HEK293T (cell line): ENCODE measurements at regions not wholly inside any gene's neighbourhood (a gene's known extent, or its start where the extent isn't known, plus 50 kb on each side); places are given as distances from the start of the nearest gene placed in this dataset.

Experiments
- BHLHE40 ChIP-seq: fragments of 450-650 bp; IDR thresholded peaks from 2 replicates; pipeline ENCODE4 v1.6.1; 2016; ENCODE audit warnings: mild to moderate bottlenecking, moderate library complexity, borderline replicate concordance
- ELF4 ChIP-seq: fragments of 450-650 bp; IDR thresholded peaks from 2 replicates; pipeline ENCODE4 v1.6.1; 2017; ENCODE audit warnings: antibody characterized with exemption
- FOXK2 ChIP-seq: fragments of 450-650 bp; IDR thresholded peaks from 2 replicates; pipeline ENCODE4 v1.6.1; 2016; ENCODE audit warnings: mild to moderate bottlenecking
- FOXM1 ChIP-seq: fragments of 450-650 bp; IDR thresholded peaks from 2 replicates; pipeline ENCODE4 v1.6.1; 2017; ENCODE audit warnings: mild to moderate bottlenecking, borderline replicate concordance
- NFRKB ChIP-seq: fragments of 450-650 bp; IDR thresholded peaks from 2 replicates; pipeline ENCODE4 v1.6.1; 2016; ENCODE audit warnings: mild to moderate bottlenecking, moderate library complexity
- SP1 ChIP-seq: fragments of 450-650 bp; IDR thresholded peaks from 2 replicates; pipeline ENCODE4 v1.6.1; 2017
- SUZ12 ChIP-seq: fragments of 450-650 bp; IDR thresholded peaks from 2 replicates; pipeline ENCODE4 v1.6.1; 2016; ENCODE audit warnings: mild to moderate bottlenecking

GRCh38 chr3:162007722-162008121 lies 511.1 kb downstream of the OTOL1 start:
- TF ChIP-seq ELF4 = no peak
- TF ChIP-seq FOXM1 = no peak
- no peak for TF ChIP-seq FOXK2
- TF ChIP-seq BHLHE40 = no peak
- TF ChIP-seq SP1 = no peak
- TF ChIP-seq SUZ12 = no peak
- no peak for TF ChIP-seq NFRKB
